Iris pigment epithelial cell (primary cell): ENCODE measurements at regions not wholly inside any gene's neighbourhood (a gene's known extent, or its start where the extent isn't known, plus 50 kb on each side); places are given as distances from the start of the nearest gene placed in this dataset.

Experiments used
- DNase-seq: peaks from one replicate; pipeline ENCODE4 v3.0.0-alpha.2; 2011; ENCODE audit warnings: low read depth

- DNase-seq = no peak
Measured at GRCh38 chr16:76182041-76182635, 95.1 kb upstream of the CNTNAP4 start.

- no peak for DNase-seq
Measured at GRCh38 chr16:76183647-76184046, 93.6 kb upstream of the CNTNAP4 start.

GRCh38 chr16:76190057-76190456 is 87.1 kb upstream of the CNTNAP4 start:
- DNase-seq = no peak

- DNase-seq = no peak
Measured at GRCh38 chr16:76190480-76190879, 86.7 kb upstream of the CNTNAP4 start.

GRCh38 chr16:76193906-76194615 is 83.1 kb upstream of the CNTNAP4 start:
- DNase-seq = no peak

- no peak for DNase-seq
Measured at GRCh38 chr16:76194616-76195015, 82.6 kb upstream of the CNTNAP4 start.

- DNase-seq = no peak
Measured at GRCh38 chr16:76195056-76195455, 82.1 kb upstream of the CNTNAP4 start.

DNA sequence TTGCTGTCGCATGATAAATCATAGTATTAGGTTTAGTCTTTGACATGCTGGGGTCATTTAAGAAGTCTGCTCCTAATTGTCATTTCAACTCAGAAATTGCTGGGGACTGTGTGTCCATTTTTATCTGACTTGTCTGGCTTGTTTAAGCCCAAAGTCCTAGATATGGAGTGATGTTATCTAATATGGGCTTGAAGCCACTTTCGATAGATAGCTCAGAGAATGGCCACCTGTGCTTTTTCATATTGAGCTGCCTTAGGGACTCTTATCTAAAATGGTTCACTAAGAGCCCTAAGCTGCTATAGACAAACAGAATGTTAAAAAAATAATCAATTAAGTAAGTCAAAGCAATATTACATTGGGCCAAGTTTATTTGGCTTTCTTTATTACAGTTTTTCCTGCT is 81.6 kb upstream of the CNTNAP4 start:
- DNase-seq = no peak

DNA sequence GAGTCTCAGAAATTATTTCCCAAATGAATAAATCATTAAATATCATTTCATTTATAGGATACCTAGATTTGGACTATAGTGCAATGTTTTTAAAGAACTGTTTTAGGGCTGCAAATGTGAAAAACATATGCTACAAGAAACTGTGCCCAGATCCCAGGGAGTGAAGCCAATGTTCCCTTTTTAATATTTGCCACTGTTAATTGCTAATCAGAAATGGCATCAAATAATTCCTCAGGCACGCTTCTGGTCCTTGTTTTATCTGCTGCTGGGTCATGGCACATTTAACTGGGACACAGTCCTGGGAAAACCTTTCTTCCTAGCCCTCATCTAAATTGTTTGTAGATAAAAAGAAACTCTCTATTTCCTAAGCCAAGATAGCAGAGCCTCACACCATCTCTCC is 79.3 kb upstream of the CNTNAP4 start:
- DNase-seq = no peak

GRCh38 chr16:76199681-76200220 is 77.5 kb upstream of the CNTNAP4 start:
- DNase-seq = no peak

DNA sequence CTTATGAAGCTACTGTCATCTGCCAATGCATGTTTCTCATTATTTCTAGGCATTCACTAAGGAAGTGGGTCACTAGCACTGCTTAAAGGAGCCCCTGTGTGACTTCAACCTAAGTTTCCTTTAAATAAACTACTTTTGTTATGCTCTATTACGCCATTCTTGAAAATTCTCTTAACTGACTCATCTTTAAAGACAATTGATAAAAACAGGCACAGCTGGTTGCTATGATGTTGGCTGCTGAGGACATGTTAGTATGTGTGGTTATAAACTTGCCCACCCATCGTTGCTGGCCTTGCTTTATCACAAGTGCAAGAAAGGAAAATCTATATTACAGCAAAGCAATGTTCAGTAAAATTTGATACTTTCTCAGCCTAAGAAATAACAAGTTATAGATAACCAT is 75.8 kb upstream of the CNTNAP4 start:
- peak; percentile 2 for DNase-seq

GRCh38 chr16:76204249-76204648 is 73.0 kb upstream of the CNTNAP4 start:
- DNase-seq = no peak

DNA sequence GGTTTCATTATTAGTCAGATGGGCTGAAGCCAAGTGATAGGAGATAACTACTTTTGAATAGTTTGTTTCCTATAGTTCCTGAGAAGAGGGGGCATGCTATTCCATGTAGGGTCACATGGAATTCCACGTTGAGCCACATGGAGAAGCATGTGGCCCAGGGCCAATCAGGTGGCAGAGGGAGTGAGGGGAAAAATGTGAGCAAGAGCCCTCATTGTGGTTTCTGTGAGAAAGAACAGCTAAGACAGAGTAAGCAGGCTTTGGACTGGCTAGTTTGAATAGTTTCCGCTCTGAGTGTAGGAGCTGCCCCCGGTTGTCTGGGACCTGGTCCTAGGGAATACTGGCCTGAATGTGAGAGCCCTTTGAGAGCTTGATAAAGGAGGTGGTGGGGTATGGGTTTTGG is 69.9 kb upstream of the CNTNAP4 start:
- no peak for DNase-seq

DNA sequence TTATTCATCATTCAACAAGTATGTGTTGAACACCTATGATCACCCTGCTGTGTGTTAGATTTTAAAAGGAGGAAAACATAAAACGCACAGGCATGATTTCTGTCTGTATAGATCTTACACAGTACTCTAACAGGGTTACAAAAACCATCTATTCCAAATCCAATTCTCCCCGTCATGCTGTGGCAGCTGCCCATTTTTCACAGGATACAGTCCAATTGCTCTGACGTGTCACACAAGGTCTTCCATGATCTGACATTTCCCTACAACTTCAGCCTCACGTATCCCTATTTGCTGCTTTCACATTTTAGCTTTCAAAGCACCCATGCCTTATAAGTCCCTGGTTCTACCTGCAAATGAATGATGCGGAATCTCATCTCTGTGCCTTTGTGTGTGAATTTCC is 67.0 kb upstream of the CNTNAP4 start:
- no peak for DNase-seq

DNA sequence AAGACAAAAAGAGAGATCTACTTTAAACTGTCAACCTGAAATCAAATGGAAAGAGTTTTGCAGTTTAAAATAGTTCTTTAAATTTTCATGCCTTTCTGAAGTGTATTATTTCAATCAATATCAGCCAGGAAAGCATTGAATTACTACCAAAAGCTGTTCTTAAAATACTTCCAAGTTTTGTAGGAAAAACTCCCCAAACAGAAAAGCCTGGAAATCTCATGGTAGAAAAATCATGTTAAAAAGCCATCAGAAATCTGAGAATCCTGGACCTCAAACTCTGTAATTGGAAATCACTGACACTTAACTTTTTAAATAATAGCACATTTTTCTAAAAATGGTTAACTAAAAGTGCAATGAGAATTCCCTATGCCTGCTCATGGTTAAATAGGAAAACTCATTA is 63.3 kb upstream of the CNTNAP4 start:
- no peak for DNase-seq

DNA sequence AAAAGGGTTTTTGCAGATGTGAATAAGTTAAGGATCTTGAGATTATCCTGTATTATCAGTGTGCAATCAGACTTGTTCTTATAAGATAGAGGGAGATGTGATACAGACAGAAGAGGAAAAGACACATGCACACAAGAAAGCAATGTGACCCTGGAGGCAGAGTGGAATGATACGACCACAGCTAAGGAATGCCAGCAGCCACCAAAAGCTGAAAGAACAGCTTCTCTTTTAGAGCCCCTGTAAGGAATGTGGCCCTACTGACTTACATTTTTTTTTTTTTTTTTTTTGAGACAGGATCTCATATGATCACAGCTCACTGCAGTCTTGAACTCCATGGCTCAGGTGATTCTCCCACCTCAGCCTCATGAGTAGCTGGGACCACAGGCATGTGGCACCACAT is 62.3 kb upstream of the CNTNAP4 start:
- no peak for DNase-seq

GRCh38 chr16:76222087-76222486 is 55.1 kb upstream of the CNTNAP4 start:
- no peak for DNase-seq

DNA sequence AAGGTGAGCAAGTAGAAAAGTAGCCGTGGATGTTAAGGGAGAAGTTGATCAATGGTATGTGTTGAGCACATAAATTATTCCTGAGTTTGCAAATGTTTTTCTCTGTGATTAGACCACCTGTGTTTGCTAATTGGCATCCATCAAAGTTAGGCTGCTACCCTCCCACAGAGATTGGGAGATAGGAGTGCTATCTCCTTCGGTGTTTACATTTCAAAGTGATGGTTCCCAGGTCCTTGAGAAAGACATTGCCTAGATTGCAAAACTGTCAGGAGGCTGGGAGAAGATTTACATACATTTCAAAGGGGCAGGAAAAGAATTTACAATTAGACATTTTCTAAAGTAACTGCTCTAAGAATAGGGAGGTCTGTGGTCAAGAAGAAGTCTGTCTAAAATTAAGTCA is 54.3 kb upstream of the CNTNAP4 start:
- DNase-seq = peak; percentile 0

- peak; percentile 34 for DNase-seq
Measured at GRCh38 chr16:76226011-76226410, 51.2 kb upstream of the CNTNAP4 start.

- peak; percentile 3 for DNase-seq
Measured at GRCh38 chr16:76226481-76226880, 50.7 kb upstream of the CNTNAP4 start.
